D721Med (cell line): ENCODE measurements at regions not wholly inside any gene's neighbourhood (a gene's known extent, or its start where the extent isn't known, plus 50 kb on each side); places are given as distances from the start of the nearest gene placed in this dataset.
"Not testable (repeated sequence)": the region's sequence is repeated elsewhere in the genome, so short reads cannot be mapped to it uniquely, and the experiment has no call there.

Source experiments
- DNase-seq: peaks from one replicate; pipeline ENCODE4 v3.0.0; 2011; ENCODE audit warnings: low spot score; ENCODE audit not compliant: insufficient read length
- FAIRE-seq: peaks from 2 replicates; lab custom pipeline; 2011; peaks lifted over from hg19 to GRCh38; lab: Jason Lieb, UNC
- TF ChIP-seq, protein P1 (sequence below): IDR thresholded peaks from 2 replicates; pipeline ENCODE4 v1.5.1; 2012; ENCODE audit warnings: mild to moderate bottlenecking, control low read depth; ENCODE audit not compliant: insufficient read depth; ENCODE audit errors: missing control alignments

- TF ChIP-seq, protein P1, sequence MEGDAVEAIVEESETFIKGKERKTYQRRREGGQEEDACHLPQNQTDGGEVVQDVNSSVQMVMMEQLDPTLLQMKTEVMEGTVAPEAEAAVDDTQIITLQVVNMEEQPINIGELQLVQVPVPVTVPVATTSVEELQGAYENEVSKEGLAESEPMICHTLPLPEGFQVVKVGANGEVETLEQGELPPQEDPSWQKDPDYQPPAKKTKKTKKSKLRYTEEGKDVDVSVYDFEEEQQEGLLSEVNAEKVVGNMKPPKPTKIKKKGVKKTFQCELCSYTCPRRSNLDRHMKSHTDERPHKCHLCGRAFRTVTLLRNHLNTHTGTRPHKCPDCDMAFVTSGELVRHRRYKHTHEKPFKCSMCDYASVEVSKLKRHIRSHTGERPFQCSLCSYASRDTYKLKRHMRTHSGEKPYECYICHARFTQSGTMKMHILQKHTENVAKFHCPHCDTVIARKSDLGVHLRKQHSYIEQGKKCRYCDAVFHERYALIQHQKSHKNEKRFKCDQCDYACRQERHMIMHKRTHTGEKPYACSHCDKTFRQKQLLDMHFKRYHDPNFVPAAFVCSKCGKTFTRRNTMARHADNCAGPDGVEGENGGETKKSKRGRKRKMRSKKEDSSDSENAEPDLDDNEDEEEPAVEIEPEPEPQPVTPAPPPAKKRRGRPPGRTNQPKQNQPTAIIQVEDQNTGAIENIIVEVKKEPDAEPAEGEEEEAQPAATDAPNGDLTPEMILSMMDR: no peak
- DNase-seq (no peak), FAIRE-seq (no peak)
These were observed 521.7 kb upstream of the AUTS2 start for GRCh38 chr7:69076566-69076965.

DNA sequence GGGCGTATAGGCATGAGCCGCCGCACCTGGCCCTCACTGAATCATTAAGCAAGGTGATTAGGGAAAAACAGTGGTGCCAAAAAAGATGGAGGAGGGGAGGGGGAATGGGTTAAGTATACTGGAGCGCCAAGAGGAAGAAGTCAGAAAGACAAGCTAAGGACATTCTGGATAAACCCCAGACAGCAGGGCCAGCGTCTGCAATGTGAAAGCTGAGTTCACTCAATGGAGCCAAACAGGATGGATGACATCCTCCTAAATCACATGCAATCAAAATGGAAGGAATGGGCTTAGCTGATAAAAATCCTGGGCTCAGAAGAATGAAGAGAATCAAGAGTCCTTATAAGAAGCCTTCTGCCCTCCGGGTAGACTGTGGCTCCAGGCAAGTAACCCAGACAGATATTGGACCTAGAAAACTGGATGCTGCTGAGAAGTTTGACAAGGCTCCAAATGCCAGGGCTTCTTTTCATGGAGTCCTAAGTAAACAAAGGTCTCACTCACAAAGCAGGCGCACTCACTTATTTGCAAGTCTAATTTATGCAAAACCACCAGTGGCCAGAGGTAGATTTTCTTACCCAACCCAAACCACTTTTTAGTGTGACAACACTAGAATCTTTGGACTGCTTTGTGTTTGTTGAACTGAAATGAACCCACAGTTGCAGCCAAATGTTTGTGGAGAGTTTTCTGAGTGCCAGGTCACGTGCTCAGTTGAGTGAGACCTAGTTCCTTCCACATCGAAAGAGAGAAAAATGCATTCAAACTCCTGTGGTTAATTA lies 519.1 kb upstream of the AUTS2 start:
- no peak for FAIRE-seq
- TF ChIP-seq, protein P1: no peak
- no peak for DNase-seq

DNA sequence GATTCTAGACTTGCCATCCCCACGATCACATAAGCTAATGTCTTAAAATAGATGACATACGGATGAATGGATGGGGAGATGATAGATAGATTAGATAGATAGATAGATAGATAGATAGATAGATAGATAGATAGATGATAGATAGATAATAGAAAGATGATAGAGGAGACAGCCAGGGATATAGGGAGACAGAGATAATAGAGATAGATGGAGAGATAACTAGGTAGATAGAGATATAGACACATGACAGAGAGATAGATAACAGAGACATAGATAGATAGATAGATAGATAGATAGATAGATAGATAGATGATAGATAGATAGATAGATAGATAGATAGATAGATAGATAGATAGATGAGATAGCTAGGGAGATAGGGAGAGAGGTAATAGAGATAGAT lies 511.0 kb upstream of the AUTS2 start:
- not testable (repeated sequence) for FAIRE-seq, DNase-seq

- TF ChIP-seq, protein P1: no peak
- FAIRE-seq: no peak
- no peak for DNase-seq
These were observed 510.1 kb upstream of the AUTS2 start for GRCh38 chr7:69088185-69088584.

DNA sequence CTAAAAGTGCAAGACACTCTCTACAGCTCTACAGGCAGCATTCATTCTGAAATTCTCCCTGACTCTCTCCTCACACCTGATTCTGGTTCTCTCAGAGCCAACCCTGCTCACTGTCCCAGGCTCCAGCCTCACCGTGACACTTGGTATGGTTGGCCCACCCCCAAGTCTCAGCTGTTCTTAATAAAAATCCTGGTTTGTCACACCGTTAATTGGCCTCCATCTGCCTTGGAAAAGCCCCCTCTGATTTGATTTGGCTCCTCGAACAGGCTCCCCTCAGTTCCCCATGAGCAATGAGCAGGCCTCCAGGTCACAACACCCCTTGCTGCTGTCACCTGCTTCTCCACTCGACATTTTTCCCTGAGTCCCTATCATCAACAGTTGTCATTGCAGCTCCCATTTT lies 507.3 kb upstream of the AUTS2 start:
- DNase-seq: no peak
- FAIRE-seq: no peak
- TF ChIP-seq, protein P1: no peak

- DNase-seq (no peak), FAIRE-seq (no peak)
- TF ChIP-seq, protein P1: no peak
These were observed 506.8 kb upstream of the AUTS2 start for GRCh38 chr7:69091521-69091920.

DNA sequence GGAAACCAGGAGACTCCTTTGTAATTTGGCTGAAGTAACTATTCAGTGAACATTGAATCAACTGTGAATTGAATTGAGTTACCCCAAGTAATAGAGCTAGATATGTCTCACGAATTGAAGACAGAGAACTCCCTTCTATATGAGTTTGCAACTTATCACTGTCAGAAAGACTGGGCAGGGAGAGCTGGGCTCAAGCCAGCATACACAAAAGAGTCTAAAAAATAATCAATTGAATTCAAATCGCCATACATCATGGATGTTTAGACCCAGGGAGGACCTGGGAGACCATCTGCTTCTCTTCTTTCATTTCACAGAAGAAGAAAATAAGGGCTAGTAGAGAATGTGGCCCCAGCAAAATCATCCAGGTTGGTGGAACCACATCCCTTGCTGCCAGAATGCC lies 503.1 kb upstream of the AUTS2 start:
- FAIRE-seq (no peak), DNase-seq (no peak)
- TF ChIP-seq, protein P1: no peak
